ENCODE measurements at regions not wholly inside any gene's neighbourhood (a gene's known extent, or its start where the extent isn't known, plus 50 kb on each side); places are given as distances from the start of the nearest gene placed in this dataset.
"Not testable (repeated sequence)": the region's sequence is repeated elsewhere in the genome, so short reads cannot be mapped to it uniquely, and the experiment has no call there.

GRCh38 chr9:88898039-88898720 is 93.1 kb upstream of the S1PR3 start:
- TF ChIP-seq TAF1 (IDR thresholded peaks at IDR 0.05; ENCODE audit: borderline replicate concordance, low read depth, low read length) (no peak), POLR2AphosphoS5 (IDR thresholded peaks at IDR 0.05; ENCODE audit: low read depth, low read length) (no peak), POLR2A (IDR thresholded peaks at IDR 0.05; ENCODE audit: low read depth, low read length) (no peak)
- FAIRE-seq (no peak), DNase-seq (ENCODE audit: insufficient read length) (no peak)

DNA sequence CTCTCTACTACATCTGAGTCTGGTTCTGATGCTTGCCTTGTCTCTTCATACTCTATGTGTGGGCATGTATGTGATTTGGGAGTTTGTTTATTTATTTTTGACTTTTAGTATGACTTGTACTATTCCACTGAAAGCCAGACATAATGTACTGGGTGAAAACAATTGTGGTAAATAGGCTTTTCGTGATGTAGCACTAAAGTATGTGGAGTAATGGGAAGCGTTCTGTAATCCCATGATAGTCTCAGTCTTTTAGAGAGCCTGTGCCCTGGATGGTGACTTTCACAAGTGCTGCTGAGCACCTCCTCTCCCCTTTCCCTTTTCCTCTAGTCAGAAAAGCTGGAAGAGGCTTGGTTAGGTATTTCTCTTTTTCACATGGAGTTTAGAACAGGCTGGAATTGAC is 85.8 kb upstream of the S1PR3 start:
- FAIRE-seq (no peak), DNase-seq (ENCODE audit: insufficient read length) (no peak)
- TF ChIP-seq TAF1 (IDR thresholded peaks at IDR 0.05; ENCODE audit: borderline replicate concordance, low read depth, low read length) = no peak
- TF ChIP-seq POLR2A (IDR thresholded peaks at IDR 0.05; ENCODE audit: low read depth, low read length) = no peak
- no peak for TF ChIP-seq POLR2AphosphoS5 (IDR thresholded peaks at IDR 0.05; ENCODE audit: low read depth, low read length)

- FAIRE-seq (no peak), DNase-seq (ENCODE audit: insufficient read length) (no peak)
- no peak for TF ChIP-seq POLR2AphosphoS5 (IDR thresholded peaks at IDR 0.05; ENCODE audit: low read depth, low read length)
- no peak for TF ChIP-seq POLR2A (IDR thresholded peaks at IDR 0.05; ENCODE audit: low read depth, low read length)
- TF ChIP-seq TAF1 (IDR thresholded peaks at IDR 0.05; ENCODE audit: borderline replicate concordance, low read depth, low read length) = no peak
Measured at GRCh38 chr9:88915916-88916315, 75.4 kb upstream of the S1PR3 start.

- DNase-seq (ENCODE audit: insufficient read length) (no peak), FAIRE-seq (no peak)
- TF ChIP-seq POLR2AphosphoS5 (IDR thresholded peaks at IDR 0.05; ENCODE audit: low read depth, low read length) (no peak), POLR2A (IDR thresholded peaks at IDR 0.05; ENCODE audit: low read depth, low read length) (no peak), TAF1 (IDR thresholded peaks at IDR 0.05; ENCODE audit: borderline replicate concordance, low read depth, low read length) (no peak)
Measured at GRCh38 chr9:88916894-88917293, 74.4 kb upstream of the S1PR3 start.

DNA sequence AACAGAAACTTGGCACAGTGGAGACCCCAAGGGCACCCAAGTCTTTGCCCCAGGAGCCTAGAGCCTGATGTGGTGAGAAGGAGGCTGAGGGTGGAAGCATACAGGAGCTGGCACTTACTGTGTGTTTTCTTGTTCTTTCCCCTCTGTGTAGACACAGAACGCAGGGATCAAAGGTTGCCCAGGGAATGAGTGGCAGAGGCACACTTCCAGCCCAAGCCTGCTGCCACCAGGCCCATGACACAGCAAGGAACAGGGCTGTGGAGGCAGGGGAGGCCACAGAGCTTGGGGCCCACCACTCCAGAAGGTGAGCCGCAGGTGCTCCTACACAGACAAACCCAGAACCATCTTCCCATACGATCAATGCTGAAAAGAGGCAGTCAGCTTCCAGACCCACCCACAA is 73.9 kb upstream of the S1PR3 start:
- DNase-seq (ENCODE audit: insufficient read length) = no peak
- FAIRE-seq = no peak
- TF ChIP-seq POLR2AphosphoS5 (IDR thresholded peaks at IDR 0.05; ENCODE audit: low read depth, low read length) (no peak), POLR2A (IDR thresholded peaks at IDR 0.05; ENCODE audit: low read depth, low read length) (no peak), TAF1 (IDR thresholded peaks at IDR 0.05; ENCODE audit: borderline replicate concordance, low read depth, low read length) (no peak)

DNA sequence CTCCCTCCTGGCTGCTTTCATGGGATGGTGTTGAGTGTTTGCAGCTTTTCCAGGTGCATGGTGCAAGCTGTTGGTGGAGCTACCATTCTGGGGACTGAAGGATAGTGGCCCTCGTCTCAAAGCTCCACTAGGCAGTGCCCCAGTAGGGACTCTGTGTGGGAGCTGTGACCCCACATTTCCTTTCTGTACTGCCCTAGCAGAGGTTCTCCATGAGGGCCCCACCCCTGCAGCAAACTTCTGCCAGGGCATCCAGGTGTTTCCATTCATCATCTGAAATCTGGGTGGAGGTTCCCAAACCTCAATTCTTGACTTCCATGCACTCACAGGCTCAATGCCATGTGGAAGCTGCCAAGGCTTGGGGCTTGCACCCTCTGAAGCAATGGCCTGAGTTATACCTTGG is 72.7 kb upstream of the S1PR3 start:
- not testable (repeated sequence) for FAIRE-seq; DNase-seq (ENCODE audit: insufficient read length)

DNA sequence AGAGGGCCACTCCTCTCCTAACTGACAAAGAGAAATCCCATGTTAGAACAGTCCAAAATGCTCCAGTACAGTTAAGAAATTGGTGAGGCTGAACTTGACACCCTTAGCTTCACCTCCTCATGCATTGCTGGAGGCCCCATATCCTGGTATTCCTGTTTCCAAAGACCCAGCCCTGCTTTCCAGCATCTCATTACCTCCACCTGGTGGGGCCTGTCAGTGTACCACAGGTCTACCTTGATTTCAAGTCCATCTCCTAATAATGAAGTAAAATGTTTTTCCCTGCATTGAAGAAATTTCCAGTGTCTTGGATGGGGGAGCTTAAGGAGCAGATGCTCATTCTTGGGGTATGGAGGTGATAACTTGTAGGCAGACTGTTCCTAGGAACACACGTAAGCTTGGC is 70.6 kb upstream of the S1PR3 start:
- FAIRE-seq (no peak), DNase-seq (ENCODE audit: insufficient read length) (no peak)
- TF ChIP-seq POLR2AphosphoS5 (IDR thresholded peaks at IDR 0.05; ENCODE audit: low read depth, low read length) (no peak), TAF1 (IDR thresholded peaks at IDR 0.05; ENCODE audit: borderline replicate concordance, low read depth, low read length) (no peak), POLR2A (IDR thresholded peaks at IDR 0.05; ENCODE audit: low read depth, low read length) (no peak)

GRCh38 chr9:88922091-88922490 is 69.2 kb upstream of the S1PR3 start:
- FAIRE-seq = no peak
- no peak for DNase-seq (ENCODE audit: insufficient read length)
- TF ChIP-seq TAF1 (IDR thresholded peaks at IDR 0.05; ENCODE audit: borderline replicate concordance, low read depth, low read length) (no peak), POLR2A (IDR thresholded peaks at IDR 0.05; ENCODE audit: low read depth, low read length) (no peak), POLR2AphosphoS5 (IDR thresholded peaks at IDR 0.05; ENCODE audit: low read depth, low read length) (no peak)

- TF ChIP-seq POLR2AphosphoS5 (IDR thresholded peaks at IDR 0.05; ENCODE audit: low read depth, low read length) (no peak), TAF1 (IDR thresholded peaks at IDR 0.05; ENCODE audit: borderline replicate concordance, low read depth, low read length) (no peak), POLR2A (IDR thresholded peaks at IDR 0.05; ENCODE audit: low read depth, low read length) (no peak)
- FAIRE-seq = no peak
Measured at GRCh38 chr9:88923092-88923491, 68.2 kb upstream of the S1PR3 start.

GRCh38 chr9:88923653-88924288 is 67.5 kb upstream of the S1PR3 start:
- FAIRE-seq = no peak
- TF ChIP-seq POLR2A (IDR thresholded peaks at IDR 0.05; ENCODE audit: low read depth, low read length) (no peak), POLR2AphosphoS5 (IDR thresholded peaks at IDR 0.05; ENCODE audit: low read depth, low read length) (no peak), TAF1 (IDR thresholded peaks at IDR 0.05; ENCODE audit: borderline replicate concordance, low read depth, low read length) (no peak)
- no peak for DNase-seq (ENCODE audit: insufficient read length)

More at GRCh38 chr9:88923092-88923491, 68.2 kb upstream of the S1PR3 start:
- no peak for DNase-seq (ENCODE audit: insufficient read length)

- no peak for FAIRE-seq
- DNase-seq (ENCODE audit: insufficient read length) = no peak
- TF ChIP-seq POLR2A (IDR thresholded peaks at IDR 0.05; ENCODE audit: low read depth, low read length) = no peak
- TF ChIP-seq POLR2AphosphoS5 (IDR thresholded peaks at IDR 0.05; ENCODE audit: low read depth, low read length) = no peak
Measured at GRCh38 chr9:88925481-88925880, 65.8 kb upstream of the S1PR3 start.

- no peak for DNase-seq (ENCODE audit: insufficient read length)
- TF ChIP-seq POLR2AphosphoS5 (IDR thresholded peaks at IDR 0.05; ENCODE audit: low read depth, low read length) (no peak), POLR2A (IDR thresholded peaks at IDR 0.05; ENCODE audit: low read depth, low read length) (no peak), TAF1 (IDR thresholded peaks at IDR 0.05; ENCODE audit: borderline replicate concordance, low read depth, low read length) (no peak)
- no peak for FAIRE-seq
Measured at GRCh38 chr9:88926781-88927505, 64.3 kb upstream of the S1PR3 start.
